HG02884 (cell line): ENCODE measurements at regions not wholly inside any gene's neighbourhood (a gene's known extent, or its start where the extent isn't known, plus 50 kb on each side); places are given as distances from the start of the nearest gene placed in this dataset.

ENCODE experiments used
- ATAC-seq: cut with Tn5 transposase; IDR thresholded peaks from one replicate; pipeline ENCODE4 v1.9.1; 2021; ENCODE audit warnings: mild to moderate bottlenecking, moderate library complexity; ENCODE audit not compliant: unreplicated experiment

DNA sequence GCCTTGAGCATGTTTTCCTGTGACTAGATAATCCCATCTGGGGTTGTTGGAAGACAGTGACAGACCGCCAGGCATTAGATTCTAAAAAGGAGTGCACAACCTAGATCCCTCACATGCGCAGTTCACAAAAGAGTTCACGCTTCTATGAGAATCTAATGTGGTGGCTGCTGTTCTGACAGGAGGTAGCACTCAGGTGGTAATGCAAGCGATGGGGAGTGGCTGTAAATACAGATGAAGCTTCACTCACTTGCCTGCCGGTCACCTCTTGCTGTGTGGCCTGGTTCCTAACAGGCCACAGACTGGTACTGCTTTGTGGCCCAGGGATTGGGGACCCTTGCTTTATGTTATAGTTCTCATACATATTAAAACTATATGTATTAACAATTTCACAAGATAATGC lies 81.9 kb upstream of the TMLHE start:
- no peak for ATAC-seq

DNA sequence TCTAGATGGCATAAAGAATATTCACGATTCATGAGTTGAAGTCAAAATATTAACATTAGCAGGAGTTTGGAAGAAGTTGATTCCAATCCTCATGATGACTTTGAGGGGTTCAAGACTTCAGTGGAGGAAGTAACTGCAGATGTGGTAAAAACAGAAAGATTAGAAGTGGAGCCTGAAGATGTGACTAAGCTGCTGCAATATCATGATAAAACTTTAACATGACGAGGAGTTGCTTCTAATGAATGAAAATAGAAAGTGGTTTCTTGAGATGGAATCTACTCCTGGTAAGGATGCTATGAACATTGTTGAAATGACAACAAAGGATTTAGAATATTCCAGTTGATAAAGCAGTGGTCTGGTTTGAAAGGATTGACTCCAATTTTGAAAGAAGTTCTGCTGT lies 70.1 kb upstream of the TMLHE start:
- no peak for ATAC-seq

DNA sequence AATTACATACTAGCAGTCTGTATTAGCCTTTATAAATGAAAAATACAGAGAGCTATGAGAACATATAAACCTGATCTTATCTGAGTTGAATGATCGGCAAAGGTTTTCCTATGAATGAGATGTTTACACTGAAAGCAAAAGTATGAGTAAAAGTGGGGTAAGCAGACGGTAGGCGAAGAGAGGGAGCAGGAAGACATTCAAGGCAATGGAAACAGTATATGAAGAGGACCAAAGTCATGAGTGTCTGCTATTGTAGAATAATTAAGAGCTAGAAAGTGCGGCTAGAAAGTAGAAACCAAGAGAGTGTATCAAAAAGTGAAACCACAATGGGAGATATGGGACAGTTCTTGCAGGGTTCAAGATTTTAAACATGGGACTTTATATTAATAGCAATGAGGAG lies 67.0 kb upstream of the TMLHE start:
- no peak for ATAC-seq

- ATAC-seq, result no peak
Measured at GRCh38 chrX:155673338-155673737, 60.6 kb upstream of the TMLHE start.

- ATAC-seq, result no peak
Measured at GRCh38 chrX:155666741-155667140, 54.0 kb upstream of the TMLHE start.
